ENCODE measurements at regions not wholly inside any gene's neighbourhood (a gene's known extent, or its start where the extent isn't known, plus 50 kb on each side); places are given as distances from the start of the nearest gene placed in this dataset.
"Not testable (repeated sequence)": the region's sequence is repeated elsewhere in the genome, so short reads cannot be mapped to it uniquely, and the experiment has no call there.

DNA sequence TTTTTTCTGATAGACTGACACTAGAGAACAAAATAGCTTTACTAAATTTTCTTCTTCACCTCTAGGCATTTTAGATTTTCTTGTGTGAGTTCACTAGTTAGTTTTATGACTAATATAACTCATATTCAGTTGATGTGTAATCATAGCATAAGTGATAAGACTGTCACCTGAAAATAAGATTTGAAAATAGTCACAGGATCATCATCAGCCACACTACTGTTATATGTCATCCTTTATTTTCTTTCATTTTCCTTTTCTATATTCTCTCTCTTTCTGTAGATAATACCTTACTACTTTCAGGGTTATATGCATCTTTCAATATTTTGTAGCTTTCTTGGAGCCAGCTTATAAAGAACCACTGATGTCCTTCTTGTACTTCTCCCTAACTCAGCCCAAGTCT is 292.6 kb downstream of the TDRD3 start:
- DNase-seq (ENCODE audit: low spot score): no peak

DNA sequence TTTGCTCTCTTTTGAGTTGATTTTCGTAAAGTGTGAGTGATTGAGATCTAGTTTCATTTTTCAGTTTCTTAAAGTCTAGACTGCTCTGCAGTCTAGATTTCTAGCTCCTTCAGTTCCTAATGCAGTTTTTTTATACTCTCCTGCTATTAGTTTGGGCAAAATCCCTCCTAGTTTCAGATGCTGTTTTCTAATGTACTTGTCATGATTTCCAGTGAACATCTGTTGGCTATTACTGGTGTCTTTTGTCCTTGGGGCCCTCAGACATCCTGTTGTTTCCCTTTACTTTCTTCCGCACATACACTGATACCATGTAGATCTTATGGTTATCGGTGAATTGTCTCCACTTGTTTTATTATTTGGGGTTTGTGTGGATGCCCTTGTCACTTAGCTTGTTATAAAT is 292.1 kb downstream of the TDRD3 start:
- DNase-seq (ENCODE audit: low spot score): no peak

DNA sequence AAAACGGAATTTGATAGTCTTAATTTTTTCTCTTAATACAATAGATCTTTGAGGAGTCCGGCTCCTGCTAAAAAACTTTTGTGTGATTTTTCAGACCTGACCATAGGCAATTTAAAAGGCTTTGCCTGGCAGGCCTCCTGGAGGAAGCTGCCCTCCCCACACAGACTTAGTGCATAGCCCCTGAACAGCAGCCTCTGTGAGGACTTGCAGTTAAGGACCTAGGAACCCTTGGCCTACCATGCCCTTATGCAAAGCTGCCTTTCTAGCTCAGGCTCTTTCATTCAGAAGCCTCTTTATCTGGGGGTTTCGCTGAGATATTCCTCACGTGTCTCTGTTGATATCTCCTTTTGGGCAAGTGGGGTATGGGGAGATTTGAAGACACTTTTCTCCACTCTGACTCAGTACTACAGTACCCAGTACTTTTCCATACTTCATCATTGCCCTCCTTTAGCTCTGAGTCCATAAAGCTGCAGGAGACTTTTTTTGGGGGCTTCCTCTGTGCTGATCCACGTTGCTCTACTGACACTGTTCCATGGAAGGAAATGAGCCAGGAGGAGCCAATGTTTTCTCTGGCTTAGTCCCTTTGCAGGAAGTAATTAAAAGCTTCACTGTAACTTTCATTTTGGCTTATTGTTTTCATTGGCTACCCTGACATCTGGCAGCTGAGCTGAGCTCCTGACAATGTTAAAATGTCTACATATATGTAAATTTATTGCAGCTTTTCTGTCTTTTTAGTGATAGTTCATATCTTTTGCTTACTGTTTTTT is 283.1 kb downstream of the TDRD3 start:
- no peak for DNase-seq (ENCODE audit: low spot score)

DNA sequence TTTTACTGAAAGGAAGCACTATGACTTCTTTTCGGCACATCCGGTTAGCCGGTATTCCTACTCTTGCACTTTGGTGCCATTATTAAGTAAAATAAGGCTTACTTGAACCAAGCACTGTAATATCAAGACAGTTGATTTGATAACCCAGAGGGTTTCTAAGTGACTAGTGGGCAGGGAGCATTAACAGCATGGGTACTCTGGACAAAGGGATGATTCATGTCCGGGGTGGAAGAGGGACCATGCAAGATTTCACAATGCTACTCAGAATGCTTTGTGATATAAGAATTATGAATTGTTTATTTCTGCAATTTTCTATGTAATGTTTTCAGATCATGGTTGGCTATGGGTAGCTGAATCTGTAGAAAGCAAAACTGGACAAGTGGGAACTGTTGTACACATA is 282.1 kb downstream of the TDRD3 start:
- no peak for DNase-seq (ENCODE audit: low spot score)

DNA sequence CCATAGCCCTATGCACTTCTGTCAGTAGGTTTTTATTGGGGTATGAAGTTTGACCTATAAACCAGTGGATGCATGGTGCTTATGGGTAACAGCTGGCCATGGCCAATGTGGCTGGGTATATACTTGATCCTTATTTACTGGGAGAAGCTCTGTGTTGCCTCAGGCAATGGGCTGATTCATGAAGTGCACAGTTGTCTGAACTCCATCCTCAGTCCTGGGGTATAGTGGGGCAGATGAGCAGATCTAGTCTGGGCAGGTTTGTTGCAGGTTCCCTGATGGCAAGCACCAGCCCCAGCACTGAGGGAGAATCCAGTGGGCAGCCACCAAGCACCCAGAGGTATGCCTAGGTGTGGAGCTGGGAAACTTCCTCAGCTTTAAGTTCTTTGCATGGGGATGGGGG is 274.4 kb downstream of the TDRD3 start:
- no peak for DNase-seq (ENCODE audit: low spot score)

DNA sequence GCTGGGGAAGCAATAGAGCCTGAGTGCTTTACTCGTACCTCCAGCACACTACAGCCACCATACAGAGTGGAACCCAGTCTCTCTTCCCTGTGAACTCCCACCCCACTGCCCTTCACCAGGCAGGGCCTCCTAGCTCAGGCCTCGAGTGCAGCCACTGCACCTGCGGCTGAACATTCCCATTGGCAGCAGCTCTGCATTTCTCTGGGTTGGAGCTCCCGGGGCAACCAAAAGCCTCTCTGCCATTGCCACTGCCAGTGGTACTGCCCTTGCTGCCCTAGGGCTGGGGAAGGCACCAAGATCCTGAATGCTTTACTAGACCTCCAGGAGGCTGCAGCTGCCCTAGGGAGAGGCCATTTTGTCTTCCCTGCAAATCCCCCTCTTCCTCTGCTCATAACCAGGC is 266.8 kb downstream of the TDRD3 start:
- no peak for DNase-seq (ENCODE audit: low spot score)

DNA sequence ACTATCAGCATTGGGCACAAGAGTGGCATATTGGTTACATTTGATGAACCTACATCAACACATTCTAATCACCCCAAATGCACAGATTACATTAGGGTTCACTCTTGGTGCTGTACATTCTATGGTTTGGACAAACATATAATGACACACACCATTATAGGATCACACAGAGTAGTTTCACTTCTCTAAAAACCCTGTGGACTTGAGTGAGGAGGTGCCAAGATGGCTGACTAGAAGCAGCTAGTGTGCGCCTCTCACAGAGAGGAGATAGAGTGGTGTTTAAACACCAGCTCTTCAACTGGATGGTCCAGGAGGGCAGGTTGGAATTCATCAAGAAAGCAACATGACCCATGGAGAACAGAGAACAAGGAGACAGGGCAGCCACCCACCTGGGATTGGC is 265.6 kb downstream of the TDRD3 start:
- no peak for DNase-seq (ENCODE audit: low spot score)

DNA sequence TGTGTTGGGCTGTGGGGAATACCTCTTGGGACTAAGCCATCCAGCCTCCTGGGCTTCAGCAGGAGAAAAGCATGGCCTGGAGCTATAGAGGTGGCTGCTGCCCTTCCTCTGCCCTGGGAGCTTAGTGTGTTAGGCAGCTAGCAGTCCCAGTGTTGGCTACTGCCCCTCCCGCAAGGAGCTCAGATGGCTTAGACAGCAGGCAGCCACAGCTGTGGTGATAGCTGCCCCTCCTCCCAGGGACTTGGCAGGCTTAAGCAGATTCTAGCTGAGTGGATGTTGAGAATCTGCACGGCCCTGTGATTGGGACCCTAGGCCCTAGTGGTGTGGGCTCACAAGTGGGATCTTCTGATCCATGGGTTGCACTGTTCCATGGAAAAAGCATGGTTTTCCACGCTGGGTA is 264.5 kb downstream of the TDRD3 start:
- DNase-seq (ENCODE audit: low spot score): peak; percentile 67

DNA sequence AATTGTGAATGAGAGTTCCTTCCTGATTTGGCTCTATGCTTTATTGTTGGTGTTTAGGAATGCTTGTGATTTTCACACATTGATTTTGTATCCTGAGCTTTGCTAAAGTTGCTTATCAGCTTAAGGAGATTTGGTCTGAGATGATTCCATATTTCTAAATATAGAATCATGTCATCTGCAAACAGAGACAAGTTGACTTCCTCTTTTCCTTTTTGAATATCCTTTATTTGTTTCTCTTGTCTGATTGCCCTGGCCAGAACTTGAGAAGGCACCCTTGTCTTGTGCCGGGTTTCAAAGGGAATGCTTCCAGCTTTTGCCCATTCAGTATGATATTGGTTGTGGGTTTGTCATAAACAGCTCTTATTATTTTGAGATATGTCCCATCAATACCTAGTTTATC is 260.6 kb downstream of the TDRD3 start:
- not testable (repeated sequence) for DNase-seq (ENCODE audit: low spot score)

DNA sequence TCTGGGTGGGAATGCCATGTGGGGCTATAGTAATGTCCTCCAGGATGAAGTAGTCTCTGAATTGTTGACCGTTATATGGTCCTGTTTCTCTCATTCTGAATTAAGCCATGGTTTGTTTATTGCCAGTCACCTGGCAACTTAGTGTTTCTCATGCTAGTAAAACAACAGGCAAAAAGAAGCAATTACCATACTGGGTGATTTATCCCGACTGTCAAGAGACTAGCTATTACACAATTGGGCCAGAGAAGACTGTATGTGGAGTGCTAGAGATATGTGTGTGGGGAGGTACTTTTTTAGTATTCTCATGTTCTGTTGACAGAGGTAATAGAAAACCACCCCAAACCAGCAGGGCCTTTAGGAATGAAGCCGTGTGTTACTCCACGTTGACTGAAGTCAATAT is 258.2 kb downstream of the TDRD3 start:
- no peak for DNase-seq (ENCODE audit: low spot score)

DNA sequence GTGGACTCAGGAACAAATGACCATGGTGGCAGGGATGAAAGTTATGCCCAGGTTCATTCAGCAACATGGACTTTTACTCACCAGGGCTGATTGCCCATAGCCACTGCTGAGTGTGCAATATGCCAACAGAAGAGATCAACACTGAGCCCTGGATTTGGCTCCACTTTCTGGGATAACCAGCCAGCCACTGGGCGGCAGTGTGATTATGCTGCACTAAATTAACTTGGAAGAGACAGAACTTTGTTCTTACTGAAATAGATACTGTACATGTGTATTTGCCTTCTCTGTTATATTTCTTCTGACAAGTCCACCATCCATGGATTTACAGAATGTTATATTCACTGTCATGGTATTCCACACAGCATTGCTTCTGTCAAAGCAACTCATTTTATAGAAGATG is 257.4 kb downstream of the TDRD3 start:
- DNase-seq (ENCODE audit: low spot score): peak; percentile 52

DNA sequence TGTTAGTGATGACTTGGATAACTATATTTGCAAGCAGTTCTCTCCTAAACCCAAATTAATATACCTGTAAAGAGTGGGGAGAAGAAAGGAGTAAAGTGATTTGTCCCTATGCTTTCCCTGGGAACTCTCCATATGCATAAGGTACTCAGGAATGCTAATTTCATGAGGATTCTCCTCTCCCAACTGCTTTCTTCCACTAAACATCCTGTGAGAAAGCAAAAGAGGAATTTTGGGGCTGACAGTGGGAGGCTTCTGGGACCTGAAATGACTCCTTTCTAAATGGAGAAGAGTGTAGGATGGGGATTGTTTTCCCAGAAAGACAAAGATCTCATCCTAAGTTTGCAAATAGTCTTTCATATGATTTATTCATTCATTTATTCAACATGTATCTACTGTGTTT is 250.5 kb downstream of the TDRD3 start:
- no peak for DNase-seq (ENCODE audit: low spot score)

DNA sequence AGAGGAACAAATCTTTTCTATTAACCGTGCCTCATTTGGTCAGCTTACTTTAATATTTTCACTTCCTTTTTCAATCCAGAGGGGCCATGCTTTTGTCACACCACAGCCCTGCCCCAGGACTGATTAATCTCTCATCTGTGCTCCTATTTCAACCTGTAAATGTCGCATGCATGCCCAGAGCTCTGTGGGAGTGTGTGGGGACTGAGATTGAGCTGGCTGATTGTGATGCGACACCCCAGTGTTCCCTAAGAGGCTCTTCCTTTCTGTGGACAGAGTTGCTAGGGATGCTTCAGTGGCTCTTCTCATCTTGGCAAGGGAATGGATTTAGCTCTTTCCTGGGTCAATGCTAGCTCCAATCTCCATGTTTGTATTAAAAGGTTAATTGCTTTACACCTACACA is 249.6 kb downstream of the TDRD3 start:
- no peak for DNase-seq (ENCODE audit: low spot score)

DNA sequence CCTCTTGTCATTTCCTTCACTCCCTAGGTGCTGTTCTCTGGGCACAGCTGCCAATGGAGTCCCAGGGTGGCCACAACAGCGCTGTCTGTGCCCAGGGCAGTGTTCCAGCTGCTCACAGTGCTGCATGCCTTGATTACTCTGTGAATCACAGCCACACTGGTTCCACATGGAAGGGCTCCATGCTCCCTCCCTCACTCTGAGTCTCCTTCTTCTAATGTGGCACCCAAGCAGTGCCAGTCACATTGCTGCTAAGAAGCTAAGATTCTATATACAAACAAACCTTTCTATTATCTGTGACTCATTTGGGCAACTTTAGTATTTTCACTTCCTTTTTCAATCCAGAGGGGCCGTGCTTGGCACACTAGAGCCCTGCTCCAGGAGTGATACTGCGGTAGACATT is 248.7 kb downstream of the TDRD3 start:
- DNase-seq (ENCODE audit: low spot score): no peak

DNA sequence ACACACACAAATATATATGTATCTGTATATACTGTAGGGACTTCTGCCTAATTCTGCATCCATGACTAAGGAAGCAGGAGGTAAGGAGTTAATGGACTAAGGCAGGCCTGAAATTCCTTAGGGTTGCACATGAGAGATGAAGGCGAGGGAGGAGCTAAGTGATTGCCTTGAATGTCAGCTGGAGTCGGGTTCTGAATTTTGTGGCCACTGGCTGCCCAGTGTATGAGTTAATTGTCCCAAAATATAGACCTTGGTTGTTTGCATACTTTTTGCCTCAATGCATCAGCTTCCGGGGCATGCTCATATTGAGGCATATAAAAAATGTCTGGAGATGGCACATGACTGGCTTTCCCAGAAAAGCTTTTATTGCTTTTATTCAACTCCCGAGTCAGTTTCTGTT is 245.5 kb downstream of the TDRD3 start:
- DNase-seq (ENCODE audit: low spot score): no peak

DNA sequence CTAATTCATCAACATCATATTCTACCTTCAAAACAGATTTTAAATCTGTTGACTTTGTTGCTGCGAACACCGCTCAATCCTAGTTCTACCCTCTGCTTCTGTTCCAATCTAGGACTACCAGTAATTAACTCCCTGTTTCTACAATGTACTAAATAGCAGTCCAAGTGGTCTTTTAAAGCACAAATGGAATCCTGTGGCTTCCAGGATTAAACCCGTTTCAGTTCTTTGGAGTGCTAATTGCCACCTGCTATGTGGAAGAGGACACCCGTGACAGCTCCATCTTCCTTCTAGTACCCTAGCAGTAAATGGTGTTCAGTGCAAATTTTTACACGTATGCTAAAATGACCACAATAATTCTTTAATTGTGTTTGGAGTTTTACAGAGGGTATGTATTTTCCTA is 232.1 kb downstream of the TDRD3 start:
- DNase-seq (ENCODE audit: low spot score): no peak

DNA sequence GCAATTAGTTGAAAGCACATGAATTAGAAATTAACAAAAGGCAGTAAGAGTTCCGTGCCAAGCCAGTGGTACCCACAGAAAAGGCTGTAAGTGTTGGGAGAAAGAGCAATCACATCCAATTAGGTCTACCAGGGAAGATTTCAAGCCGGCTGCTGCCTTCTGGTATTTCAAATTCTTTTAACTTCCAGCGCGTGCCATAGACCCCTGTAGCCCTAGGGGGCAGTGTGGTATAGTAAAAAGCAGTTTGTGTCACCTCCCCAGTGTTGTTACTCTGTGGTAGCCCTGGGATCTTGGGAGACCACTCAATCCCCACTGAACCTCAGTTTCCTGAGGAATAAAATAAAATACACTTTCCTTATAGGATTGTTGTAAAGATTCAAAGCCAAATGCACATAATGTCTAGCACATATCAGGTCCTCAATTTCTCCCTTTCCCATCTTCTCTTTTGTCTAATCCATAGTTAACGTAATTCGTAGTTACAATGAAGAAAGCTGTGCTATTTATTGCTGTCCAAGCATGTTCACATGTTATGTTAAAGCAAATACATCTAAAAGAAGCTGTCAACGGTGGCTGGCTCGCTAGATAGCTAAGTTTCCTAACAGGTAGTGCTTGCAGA is 230.2 kb downstream of the TDRD3 start:
- DNase-seq (ENCODE audit: low spot score): peak; percentile 68

Data from ecto neural progenitor cell (in vitro differentiated cells).